Testis (tissue), 2 donors: ENCODE measurements at regions not wholly inside any gene's neighbourhood (a gene's known extent, or its start where the extent isn't known, plus 50 kb on each side); places are given as distances from the start of the nearest gene placed in this dataset.

Experiments used
- POLR2A ChIP-seq: fragments of 450-650 bp; IDR thresholded peaks from one replicate; pipeline ENCODE4 v1.6.1; 2017; ENCODE audit warnings: antibody characterized with exemption, mild to moderate bottlenecking, moderate library complexity
- TF ChIP-seq, protein P1 (sequence below), 3 experiments: fragments of 450-650 bp in 2 of 3; fragments of 200-600 bp in 1 of 3; sonication (generic) in 1 of 3; IDR thresholded peaks; one replicate each; pipeline ENCODE4 v1.5.1; 2016 to 2019; ENCODE audit warnings: antibody characterized with exemption in 3 of 3, mild to moderate bottlenecking in 2 of 3, moderate library complexity in 1 of 3

DNA sequence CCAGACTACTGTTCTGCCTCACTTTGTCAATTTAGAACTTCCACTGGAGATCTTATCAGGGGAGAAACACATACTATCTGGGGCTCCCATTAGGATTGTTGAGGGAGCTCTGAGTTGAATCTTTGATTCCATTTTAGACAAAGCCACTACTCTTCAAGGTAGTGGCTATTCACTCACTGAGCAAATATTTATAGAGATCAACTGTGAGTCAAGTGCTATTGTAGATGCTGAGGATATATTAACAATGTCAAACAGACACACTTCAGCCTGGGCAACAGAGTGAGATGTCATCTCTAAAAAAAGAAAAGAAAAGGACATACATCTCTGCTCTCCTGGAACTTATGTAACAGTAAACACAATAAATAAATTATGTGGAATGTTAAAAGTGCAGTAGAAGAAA lies 315.3 kb downstream of the PTEN start:
- TF ChIP-seq, protein P1, sequence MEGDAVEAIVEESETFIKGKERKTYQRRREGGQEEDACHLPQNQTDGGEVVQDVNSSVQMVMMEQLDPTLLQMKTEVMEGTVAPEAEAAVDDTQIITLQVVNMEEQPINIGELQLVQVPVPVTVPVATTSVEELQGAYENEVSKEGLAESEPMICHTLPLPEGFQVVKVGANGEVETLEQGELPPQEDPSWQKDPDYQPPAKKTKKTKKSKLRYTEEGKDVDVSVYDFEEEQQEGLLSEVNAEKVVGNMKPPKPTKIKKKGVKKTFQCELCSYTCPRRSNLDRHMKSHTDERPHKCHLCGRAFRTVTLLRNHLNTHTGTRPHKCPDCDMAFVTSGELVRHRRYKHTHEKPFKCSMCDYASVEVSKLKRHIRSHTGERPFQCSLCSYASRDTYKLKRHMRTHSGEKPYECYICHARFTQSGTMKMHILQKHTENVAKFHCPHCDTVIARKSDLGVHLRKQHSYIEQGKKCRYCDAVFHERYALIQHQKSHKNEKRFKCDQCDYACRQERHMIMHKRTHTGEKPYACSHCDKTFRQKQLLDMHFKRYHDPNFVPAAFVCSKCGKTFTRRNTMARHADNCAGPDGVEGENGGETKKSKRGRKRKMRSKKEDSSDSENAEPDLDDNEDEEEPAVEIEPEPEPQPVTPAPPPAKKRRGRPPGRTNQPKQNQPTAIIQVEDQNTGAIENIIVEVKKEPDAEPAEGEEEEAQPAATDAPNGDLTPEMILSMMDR (IDR thresholded peaks at IDR 0.05) = no peak
- TF ChIP-seq POLR2A = no peak
